GM12874 (cell line): ENCODE measurements at regions not wholly inside any gene's neighbourhood (a gene's known extent, or its start where the extent isn't known, plus 50 kb on each side); places are given as distances from the start of the nearest gene placed in this dataset.

Experiments used
- TF ChIP-seq, protein P1 (sequence below): IDR thresholded peaks from 2 replicates; pipeline ENCODE4 v1.5.1; 2011; ENCODE audit warnings: low read depth, mild to moderate bottlenecking, control low read depth, low read length, moderate library complexity; ENCODE audit not compliant: insufficient read depth

DNA sequence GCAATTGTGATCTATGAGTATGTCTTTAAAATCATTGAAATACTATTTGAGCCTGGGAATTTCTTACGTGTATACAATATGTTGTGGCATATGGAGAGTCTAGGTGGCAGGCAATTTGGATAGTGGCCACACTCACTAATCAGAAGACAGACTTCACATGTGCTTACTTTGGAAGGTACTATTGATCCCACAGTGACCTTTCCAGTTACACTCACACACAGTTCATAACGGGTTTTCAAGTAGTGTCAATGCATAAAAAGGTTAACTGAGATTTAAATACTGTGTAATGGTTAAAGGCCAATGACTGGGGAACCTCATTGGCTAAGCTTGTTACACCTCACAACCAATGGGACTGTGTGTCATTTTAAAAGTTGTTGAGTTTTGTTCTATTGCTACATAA is 783.2 kb downstream of the RPA4 start:
- TF ChIP-seq, protein P1, sequence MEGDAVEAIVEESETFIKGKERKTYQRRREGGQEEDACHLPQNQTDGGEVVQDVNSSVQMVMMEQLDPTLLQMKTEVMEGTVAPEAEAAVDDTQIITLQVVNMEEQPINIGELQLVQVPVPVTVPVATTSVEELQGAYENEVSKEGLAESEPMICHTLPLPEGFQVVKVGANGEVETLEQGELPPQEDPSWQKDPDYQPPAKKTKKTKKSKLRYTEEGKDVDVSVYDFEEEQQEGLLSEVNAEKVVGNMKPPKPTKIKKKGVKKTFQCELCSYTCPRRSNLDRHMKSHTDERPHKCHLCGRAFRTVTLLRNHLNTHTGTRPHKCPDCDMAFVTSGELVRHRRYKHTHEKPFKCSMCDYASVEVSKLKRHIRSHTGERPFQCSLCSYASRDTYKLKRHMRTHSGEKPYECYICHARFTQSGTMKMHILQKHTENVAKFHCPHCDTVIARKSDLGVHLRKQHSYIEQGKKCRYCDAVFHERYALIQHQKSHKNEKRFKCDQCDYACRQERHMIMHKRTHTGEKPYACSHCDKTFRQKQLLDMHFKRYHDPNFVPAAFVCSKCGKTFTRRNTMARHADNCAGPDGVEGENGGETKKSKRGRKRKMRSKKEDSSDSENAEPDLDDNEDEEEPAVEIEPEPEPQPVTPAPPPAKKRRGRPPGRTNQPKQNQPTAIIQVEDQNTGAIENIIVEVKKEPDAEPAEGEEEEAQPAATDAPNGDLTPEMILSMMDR = no peak

DNA sequence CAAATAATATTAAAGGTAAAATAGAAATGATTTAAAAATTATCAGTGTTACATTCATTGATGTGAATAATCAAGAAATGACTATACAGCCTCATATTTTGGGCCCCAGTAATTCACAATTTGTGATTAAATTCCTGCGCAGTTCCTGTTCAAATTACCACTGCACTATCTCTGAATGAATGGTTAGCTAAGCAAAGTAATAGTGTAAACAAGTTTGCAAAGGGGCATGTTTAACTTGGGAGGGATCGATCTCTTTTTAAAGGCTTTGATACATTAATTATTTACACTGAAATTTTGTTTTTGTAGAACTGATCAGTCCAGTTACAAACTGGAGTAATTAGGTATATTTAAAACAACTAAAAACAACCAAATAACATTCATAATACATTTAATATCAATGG is 784.4 kb downstream of the RPA4 start:
- TF ChIP-seq, protein P1 = no peak

DNA sequence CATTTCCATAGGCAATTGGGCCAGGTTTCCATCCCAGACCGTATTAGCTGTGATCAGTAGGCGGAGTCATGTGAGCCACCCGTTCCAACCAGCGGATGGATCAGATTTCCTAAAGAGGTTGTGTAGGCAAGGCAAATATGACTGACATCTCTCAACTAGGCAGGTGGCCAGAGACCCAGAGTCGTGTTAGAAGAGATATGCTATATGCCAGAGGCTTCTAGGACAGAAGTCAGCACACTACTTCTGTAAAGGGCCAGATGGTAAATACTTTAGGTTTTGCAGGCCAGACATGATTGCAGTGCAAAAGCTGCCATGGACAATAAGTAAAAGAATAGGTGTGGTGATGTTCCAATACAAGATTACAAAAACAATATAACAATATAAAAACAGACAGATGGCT is 788.4 kb downstream of the RPA4 start:
- TF ChIP-seq, protein P1 = no peak

DNA sequence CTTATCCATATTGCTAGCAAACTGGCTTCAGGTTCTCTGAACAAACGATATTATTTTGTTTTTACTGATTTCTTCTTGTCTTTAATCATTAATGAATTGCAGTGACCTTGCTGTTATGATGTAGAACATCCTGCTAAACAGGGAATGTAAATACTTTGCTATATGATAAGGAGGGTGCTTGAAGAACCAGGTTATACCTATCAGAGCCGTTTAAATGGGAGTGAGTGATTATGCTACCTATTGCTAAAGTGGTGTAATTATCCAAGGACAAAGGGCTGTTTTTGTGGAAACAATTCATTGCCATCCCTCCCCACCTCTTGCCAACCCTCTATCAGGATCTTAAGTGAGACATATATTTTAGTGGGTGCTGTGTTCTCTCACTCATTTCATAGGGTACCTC is 788.9 kb downstream of the RPA4 start:
- TF ChIP-seq, protein P1 = no peak

DNA sequence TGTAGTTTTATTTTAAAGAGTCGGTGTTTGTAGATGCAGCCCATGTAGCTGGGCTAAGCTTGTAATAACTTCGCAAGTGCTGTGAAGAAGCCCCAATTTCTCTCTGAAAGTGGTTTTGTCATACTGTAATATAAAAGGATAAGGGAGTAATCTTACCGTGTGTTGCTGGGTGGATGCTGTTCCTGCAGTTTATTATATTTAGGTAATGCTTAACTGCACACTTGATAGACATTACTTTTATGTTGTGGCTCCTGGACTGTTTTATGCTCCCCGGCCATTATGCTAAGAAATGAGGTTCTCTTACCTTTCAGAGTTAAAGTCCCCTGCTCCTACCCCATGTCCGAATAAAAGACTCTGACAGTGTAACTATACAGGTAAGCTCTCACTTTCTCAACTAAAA is 789.4 kb downstream of the RPA4 start:
- TF ChIP-seq, protein P1 = no peak

DNA sequence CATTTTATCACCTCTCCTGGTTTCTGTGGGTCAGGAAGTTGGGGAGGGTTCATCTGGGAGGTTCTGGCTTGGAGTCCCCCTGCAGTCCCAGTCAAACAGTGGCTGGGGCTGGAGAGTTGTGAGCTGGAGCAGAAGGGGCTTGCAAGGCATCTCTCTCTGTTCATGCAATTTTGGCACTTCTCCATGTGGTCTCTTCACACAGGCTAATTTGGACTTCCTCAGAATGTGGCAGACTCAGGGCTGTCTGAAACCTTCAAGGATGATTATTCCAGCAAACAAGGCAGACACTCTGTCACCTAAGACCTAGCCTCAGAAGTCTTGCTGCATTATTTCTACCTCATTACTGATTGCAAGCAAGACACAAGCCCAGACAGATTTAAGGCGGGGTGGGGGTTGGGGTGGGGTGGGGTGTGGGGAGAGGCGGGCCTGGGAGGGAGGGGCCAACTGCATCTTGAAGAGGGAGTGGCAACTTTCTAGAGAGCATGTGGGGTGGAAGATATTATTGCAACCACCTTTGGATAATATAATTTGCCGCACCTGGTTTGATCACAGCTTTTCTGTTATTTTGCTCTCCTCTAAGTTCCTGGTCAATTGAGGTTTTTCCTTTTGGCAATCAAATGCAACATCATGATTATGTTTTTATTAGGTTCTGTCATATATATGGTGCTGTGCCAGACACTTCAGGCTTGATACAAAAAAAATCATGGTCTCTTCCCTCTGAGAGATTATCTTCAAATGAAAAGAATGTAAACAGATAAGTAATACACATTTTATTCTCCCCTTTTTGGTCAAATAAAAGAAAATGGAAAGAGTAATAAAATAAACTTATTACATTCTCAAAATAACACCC is 799.5 kb downstream of the RPA4 start:
- TF ChIP-seq, protein P1 = no peak

DNA sequence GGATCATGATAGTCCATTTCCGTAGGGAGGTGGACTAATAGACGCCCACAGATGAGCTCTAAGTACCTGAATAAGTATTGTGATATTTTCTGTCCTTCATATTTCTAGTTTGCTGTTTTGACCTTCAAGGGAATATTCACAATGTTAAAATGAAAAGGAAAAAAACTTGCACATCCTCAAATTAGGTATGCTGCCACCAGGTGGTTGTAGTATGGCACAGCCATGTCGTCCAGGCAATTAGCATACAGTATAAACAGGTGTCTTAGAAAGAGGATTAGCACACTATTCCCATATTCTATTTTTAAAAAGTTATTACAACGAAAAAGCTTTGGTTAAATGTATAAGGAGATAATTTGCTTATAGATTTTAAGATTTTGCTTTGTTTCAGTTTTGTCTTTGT is 802.0 kb downstream of the RPA4 start:
- TF ChIP-seq, protein P1 = peak; percentile 31; the same call in 1 of the 2 replicates
